ENCODE measurements at regions not wholly inside any gene's neighbourhood (a gene's known extent, or its start where the extent isn't known, plus 50 kb on each side); places are given as distances from the start of the nearest gene placed in this dataset.

- TF ChIP-seq CTCF (IDR thresholded peaks at IDR 0.05 in 8 of 11, conservative IDR thresholded peaks at IDR 0.05 in 3 of 11) (no peak), POLR2A (IDR thresholded peaks at IDR 0.05) (no peak)
These were observed 134.0 kb downstream of the GOLGA6L6 start for GRCh38 chr15:20407553-20407952.
